Left colon (tissue), 2 donors: ENCODE measurements at regions not wholly inside any gene's neighbourhood (a gene's known extent, or its start where the extent isn't known, plus 50 kb on each side); places are given as distances from the start of the nearest gene placed in this dataset.
"Not testable (repeated sequence)": the region's sequence is repeated elsewhere in the genome, so short reads cannot be mapped to it uniquely, and the experiment has no call there.

Source experiments
- ATAC-seq: fragments of 200-7000 bp; cut with Tn5 transposase; one replicate; pipeline ENCODE4 v1.9.1; 2020; ENCODE audit warnings: mild to moderate bottlenecking, moderate library complexity
- DNase-seq, 2 donors: peaks; one replicate each; pipeline ENCODE4 v3.0.0-alpha.2; 2020
- intact Hi-C, 2 donors: fragments of 100-400 bp; cut with DNase I in 1 of 2; cut with micrococcal nuclease in 1 of 2; formaldehyde crosslinking; loops; one replicate each; pipeline versions ENCODE4 v1.11.2 to v1.14.0; 2022; cut with DNase I, micrococcal nuclease
- donor health status: DM: no; HTN: no; CAD: no.
- donor health status: DM: yes; HTN: yes; CAD: no.

GRCh38 chrX:22737541-22737940, 262.2 kb upstream of the DDX53 start:
- intact Hi-C loops: no loop called here
- no peak for DNase-seq
- no peak for ATAC-seq

- ATAC-seq: no peak
- DNase-seq: no peak
- intact Hi-C loops: no loop called here
Observed at GRCh38 chrX:22739276-22739675, 260.5 kb upstream of the DDX53 start.

GRCh38 chrX:22740836-22741235, 258.9 kb upstream of the DDX53 start:
- DNase-seq (no peak), ATAC-seq (no peak)
- intact Hi-C loops: no loop called here

- intact Hi-C loops: no loop called here
- DNase-seq (no peak), ATAC-seq (no peak)
Observed at GRCh38 chrX:22742174-22742573, 257.6 kb upstream of the DDX53 start.

GRCh38 chrX:22746081-22746480, 253.7 kb upstream of the DDX53 start:
- ATAC-seq (no peak), DNase-seq (no peak)
- intact Hi-C loops: no loop called here

GRCh38 chrX:22748093-22748999, 251.4 kb upstream of the DDX53 start:
- ATAC-seq: peak; percentile 63
- peak; percentile 15 to 30 for DNase-seq
- intact Hi-C loops: no loop called here

- intact Hi-C loops: no loop called here
- ATAC-seq: no peak
Observed at GRCh38 chrX:22758807-22759481, 240.8 kb upstream of the DDX53 start.

GRCh38 chrX:22760513-22761057, 239.2 kb upstream of the DDX53 start:
- intact Hi-C loops: no loop called here
- DNase-seq (no peak), ATAC-seq (no peak)

More at GRCh38 chrX:22758807-22759481, 240.8 kb upstream of the DDX53 start:
- no peak for DNase-seq

- ATAC-seq: no peak
- intact Hi-C loops: no loop called here
- no peak for DNase-seq
Observed at GRCh38 chrX:22788221-22788620, 211.5 kb upstream of the DDX53 start.

GRCh38 chrX:22795671-22796070, 204.1 kb upstream of the DDX53 start:
- intact Hi-C loops: no loop called here
- ATAC-seq (no peak), DNase-seq (no peak)

- DNase-seq: peak in 1 of 2 donors; percentile 2
- ATAC-seq: no peak
- intact Hi-C loops: no loop called here
Observed at GRCh38 chrX:22800360-22800759, 199.4 kb upstream of the DDX53 start.

GRCh38 chrX:22800806-22801205, 199.0 kb upstream of the DDX53 start:
- DNase-seq (no peak), ATAC-seq (no peak)
- intact Hi-C loops: no loop called here

GRCh38 chrX:22803353-22803752, 196.4 kb upstream of the DDX53 start:
- ATAC-seq: no peak
- intact Hi-C loops: no loop called here
- DNase-seq: no peak

- intact Hi-C loops: no loop called here
- no peak for ATAC-seq
- no peak for DNase-seq
Observed at GRCh38 chrX:22810876-22811275, 188.9 kb upstream of the DDX53 start.

- no peak for ATAC-seq
- DNase-seq: no peak
Observed at GRCh38 chrX:22818061-22818460, 181.7 kb upstream of the DDX53 start.

GRCh38 chrX:22855693-22856092, 144.1 kb upstream of the DDX53 start:
- intact Hi-C loops: no loop called here
- ATAC-seq (no peak), DNase-seq (no peak)

More at GRCh38 chrX:22818061-22818460, 181.7 kb upstream of the DDX53 start:
- intact Hi-C loops: no loop called here

GRCh38 chrX:22859642-22860041, 140.1 kb upstream of the DDX53 start:
- intact Hi-C loops: no loop called here
- DNase-seq: no peak
- ATAC-seq: no peak

- ATAC-seq, intact Hi-C loops: not testable (repeated sequence)
- peak in 1 of 2 donors; percentile 7 for DNase-seq
Observed at GRCh38 chrX:22866801-22867200, 133.0 kb upstream of the DDX53 start.

GRCh38 chrX:22882543-22882942, 117.2 kb upstream of the DDX53 start:
- ATAC-seq (no peak), DNase-seq (no peak)
- intact Hi-C loops: no loop called here

GRCh38 chrX:22889819-22890218, 109.9 kb upstream of the DDX53 start:
- intact Hi-C loops: no loop called here
- no peak for ATAC-seq
- no peak for DNase-seq
